ENCODE measurements at regions not wholly inside any gene's neighbourhood (a gene's known extent, or its start where the extent isn't known, plus 50 kb on each side); places are given as distances from the start of the nearest gene placed in this dataset.
A peak's percentile ranks its signal among the peaks of the same experiment; 100 is the strongest.

DNA sequence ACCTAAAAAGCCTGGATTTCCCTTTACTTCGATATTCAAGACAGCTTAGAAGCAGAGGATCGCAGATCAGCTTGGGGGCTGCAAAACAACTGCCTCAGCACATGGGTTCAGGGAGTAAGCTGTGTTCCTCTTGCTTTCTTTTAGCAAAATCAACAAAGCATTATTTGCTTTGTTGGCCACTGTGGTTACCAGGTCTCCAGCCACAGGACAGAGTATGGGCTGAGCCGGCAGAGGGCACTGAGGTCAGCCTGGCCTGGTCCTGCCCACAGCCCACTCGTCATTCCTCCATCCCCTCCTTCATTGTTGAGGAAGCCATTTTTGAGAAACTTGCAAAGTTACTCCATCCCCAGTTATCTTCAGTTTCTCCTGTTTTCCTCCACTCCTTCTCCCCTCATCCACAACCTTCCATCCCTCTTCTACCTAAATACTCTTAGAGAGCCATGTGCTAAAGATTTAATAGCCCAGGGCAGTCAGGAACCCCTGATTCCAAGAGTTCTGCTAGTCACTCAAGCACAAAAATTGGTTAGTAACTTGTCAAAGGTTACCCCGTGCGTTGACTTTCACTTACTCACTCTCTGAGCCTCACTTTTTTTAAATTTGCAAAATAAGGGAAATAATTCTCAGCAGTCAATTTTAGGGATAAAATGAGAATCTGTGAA is 60.0 kb upstream of the HES1 start:
- WGBS (ENCODE audit: insufficient coverage), result 63% methylated on average over 4 of the region's 6 CpGs
- Histone ChIP-seq H3K4me3 (ENCODE audit: low read depth, low read length) (no peak overlapping the region), H3K4me1 (ENCODE audit: control insufficient read depth, insufficient read depth, low read length) (peaks cover 30% of the 10 kb centered on the region), H3K9me3 (ENCODE audit: control insufficient read depth, insufficient read depth, low read length) (no peaks in the 10 kb centered on the region), H3K27me3 (ENCODE audit: control insufficient read depth, insufficient read depth, low read length) (peaks cover 17% of the 10 kb centered on the region), H3K27ac (ENCODE audit: low read depth, low read length) (no peak overlapping the region), H3K36me3 (ENCODE audit: control insufficient read depth, insufficient read depth, low read length) (no peaks in the 10 kb centered on the region)
- no peak for DNase-seq (ENCODE audit: low read depth in 4 of 6, low spot score in 6 of 6)

DNA sequence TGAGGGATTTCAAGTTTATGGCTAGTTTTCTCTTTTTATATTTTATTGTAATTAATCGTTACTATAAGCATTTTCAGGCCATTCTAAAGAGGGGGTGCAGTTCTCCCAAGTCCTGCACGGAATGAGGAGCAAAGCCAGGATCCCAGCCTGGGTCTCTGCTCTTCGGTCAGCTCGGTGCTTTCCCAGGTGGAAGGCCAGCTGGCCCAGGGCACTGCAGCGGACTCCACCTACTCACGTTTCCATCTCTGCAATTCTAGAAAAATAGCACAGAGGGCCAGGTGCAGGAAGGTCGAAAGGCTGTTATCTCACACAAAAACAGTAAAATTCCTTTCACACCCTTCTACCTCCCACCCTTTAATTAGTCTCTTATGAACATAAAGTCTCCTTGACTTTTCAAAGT is 59.5 kb upstream of the HES1 start:
- DNase-seq (ENCODE audit: low read depth in 4 of 6, low spot score in 6 of 6), result no peak
- H3K4me3 ChIP-seq (ENCODE audit: low read depth, low read length), result no peak overlapping the region
- H3K27me3 ChIP-seq (ENCODE audit: control insufficient read depth, insufficient read depth, low read length), result peaks cover 17% of the 10 kb centered on the region
- H3K36me3 ChIP-seq (ENCODE audit: control insufficient read depth, insufficient read depth, low read length), result no peaks in the 10 kb centered on the region
- H3K27ac ChIP-seq (ENCODE audit: low read depth, low read length), result no peak overlapping the region
- 95% methylated on average over 3 of the region's 7 CpGs for WGBS (ENCODE audit: insufficient coverage)
- peaks cover 28% of the 10 kb centered on the region for H3K4me1 ChIP-seq (ENCODE audit: control insufficient read depth, insufficient read depth, low read length)
- H3K9me3 ChIP-seq (ENCODE audit: control insufficient read depth, insufficient read depth, low read length), result no peaks in the 10 kb centered on the region

DNA sequence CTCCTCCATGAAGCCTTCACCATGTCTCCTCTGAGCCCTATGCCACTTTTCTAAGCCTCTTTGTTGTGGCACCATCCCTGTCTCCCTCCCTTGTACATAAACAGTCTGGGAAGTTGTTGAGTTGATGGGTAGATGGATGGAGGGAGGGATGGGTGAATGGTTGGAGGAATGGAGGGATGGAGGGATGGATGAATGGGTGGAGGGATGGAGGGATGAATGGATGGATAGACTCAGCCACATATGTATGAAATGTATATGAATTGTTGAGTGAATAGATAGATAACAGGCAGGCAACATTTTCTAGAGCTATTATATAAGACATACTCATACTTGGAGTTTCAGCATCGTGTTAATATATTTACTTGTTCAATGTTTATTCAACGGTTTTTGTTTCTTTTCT is 58.3 kb upstream of the HES1 start:
- no peak overlapping the region for H3K4me3 ChIP-seq (ENCODE audit: low read depth, low read length)
- no peak for DNase-seq (ENCODE audit: low read depth in 4 of 6, low spot score in 6 of 6)
- H3K27ac ChIP-seq (ENCODE audit: low read depth, low read length), result no peak overlapping the region
- peaks cover 25% of the 10 kb centered on the region for H3K4me1 ChIP-seq (ENCODE audit: control insufficient read depth, insufficient read depth, low read length)
- H3K27me3 ChIP-seq (ENCODE audit: control insufficient read depth, insufficient read depth, low read length), result peaks cover 11% of the 10 kb centered on the region
- no peaks in the 10 kb centered on the region for H3K36me3 ChIP-seq (ENCODE audit: control insufficient read depth, insufficient read depth, low read length)
- WGBS (ENCODE audit: insufficient coverage), result no CpG with 5 or more reads among the region's 2 CpGs
- H3K9me3 ChIP-seq (ENCODE audit: control insufficient read depth, insufficient read depth, low read length), result no peaks in the 10 kb centered on the region

DNA sequence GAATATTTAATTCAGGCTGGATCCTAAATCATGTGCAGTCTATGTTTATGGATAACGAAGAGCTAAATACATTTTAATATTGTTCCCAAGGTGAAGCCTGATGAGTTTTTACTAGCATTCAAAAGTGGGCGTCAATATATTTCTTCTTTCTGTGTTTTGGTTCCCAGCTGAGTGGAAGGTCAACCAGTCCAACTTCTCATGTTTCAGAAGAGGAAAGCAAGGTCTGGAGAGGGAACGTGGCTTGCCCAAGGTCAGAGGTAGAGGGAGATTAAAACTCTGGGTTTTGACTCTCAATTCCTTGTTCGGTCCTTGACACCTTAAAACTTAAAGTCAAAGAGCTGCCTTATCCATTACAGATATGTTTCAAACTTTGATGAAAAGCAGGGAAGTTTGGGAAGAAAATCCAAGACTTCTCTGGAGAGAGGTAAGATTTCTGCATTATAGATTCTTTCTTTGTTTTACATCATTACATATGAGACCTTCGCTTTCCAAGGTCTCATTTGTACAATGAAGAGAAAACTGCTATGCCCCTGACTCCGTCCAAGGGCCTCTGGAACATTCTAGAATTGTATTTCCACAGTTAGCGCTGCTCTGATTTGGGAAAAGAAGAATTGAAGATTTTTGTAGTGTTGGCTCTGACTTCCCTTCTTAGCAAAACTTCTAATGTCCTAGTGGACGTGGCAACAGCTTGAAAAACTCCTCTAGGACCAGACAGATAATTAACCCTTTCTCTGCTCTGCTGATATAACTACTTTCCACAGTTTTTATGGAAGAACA is 57.7 kb upstream of the HES1 start:
- 58% methylated on average over 2 of the region's 8 CpGs for WGBS (ENCODE audit: insufficient coverage)
- Histone ChIP-seq H3K27me3 (ENCODE audit: control insufficient read depth, insufficient read depth, low read length) (peaks cover 15% of the 10 kb centered on the region), H3K4me3 (ENCODE audit: low read depth, low read length) (no peak overlapping the region), H3K9me3 (ENCODE audit: control insufficient read depth, insufficient read depth, low read length) (no peaks in the 10 kb centered on the region), H3K27ac (ENCODE audit: low read depth, low read length) (no peak overlapping the region), H3K36me3 (ENCODE audit: control insufficient read depth, insufficient read depth, low read length) (no peaks in the 10 kb centered on the region), H3K4me1 (ENCODE audit: control insufficient read depth, insufficient read depth, low read length) (peaks cover 31% of the 10 kb centered on the region)
- DNase-seq (ENCODE audit: low read depth in 4 of 6, low spot score in 6 of 6), result no peak

DNA sequence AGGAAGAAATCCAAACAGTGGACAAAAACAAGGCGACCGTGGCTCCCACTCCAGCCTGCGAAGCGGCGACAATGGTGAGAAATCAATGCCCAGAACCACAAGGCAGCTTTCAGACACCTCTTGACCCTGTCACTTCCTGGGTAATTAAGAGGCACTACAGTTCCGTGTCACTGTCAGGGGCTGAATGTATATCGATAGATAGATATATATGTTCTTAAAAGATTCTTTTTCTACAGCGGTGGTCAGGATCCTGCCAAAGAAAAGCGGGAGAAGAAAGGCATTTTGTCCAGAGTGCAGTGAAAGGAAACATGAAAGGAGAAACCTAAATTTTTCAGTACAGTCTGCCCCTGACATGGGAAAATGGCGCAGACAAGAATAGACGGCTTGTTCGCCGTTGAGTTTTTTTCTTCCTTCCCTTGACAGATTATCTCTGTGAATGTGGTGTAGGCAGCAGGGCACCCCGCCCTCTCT is 56.2 kb upstream of the HES1 start:
- Histone ChIP-seq H3K27ac (ENCODE audit: low read depth, low read length) (no peak overlapping the region), H3K36me3 (ENCODE audit: control insufficient read depth, insufficient read depth, low read length) (no peaks in the 10 kb centered on the region), H3K9me3 (ENCODE audit: control insufficient read depth, insufficient read depth, low read length) (no peaks in the 10 kb centered on the region), H3K27me3 (ENCODE audit: control insufficient read depth, insufficient read depth, low read length) (peaks cover 20% of the 10 kb centered on the region), H3K4me1 (ENCODE audit: control insufficient read depth, insufficient read depth, low read length) (peaks cover 37% of the 10 kb centered on the region), H3K4me3 (ENCODE audit: low read depth, low read length) (no peak overlapping the region)
- DNase-seq (ENCODE audit: low read depth in 4 of 6, low spot score in 6 of 6), result peak in 1 of 6 donors; percentile 83
- WGBS (ENCODE audit: insufficient coverage), result 42% methylated on average over 6 of the region's 14 CpGs

DNA sequence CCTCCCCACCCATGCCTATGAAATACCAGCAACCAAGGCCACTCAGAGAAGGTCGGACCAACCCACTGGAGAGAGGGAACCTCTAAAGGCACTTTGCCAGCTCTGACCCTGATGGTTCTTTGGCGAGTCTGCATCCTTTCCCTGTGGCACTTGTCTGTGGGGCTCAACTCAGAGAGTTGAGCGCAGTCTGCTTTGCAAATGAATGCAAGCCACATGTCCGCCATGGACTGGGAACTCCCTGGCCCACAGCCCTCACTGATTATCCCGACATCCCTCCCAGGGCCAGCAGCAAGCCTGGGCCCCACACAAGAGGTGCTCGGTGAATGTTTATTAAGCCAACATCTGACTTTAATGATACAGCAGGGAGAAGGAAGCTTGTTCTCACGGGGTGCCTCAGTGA is 55.5 kb upstream of the HES1 start:
- Histone ChIP-seq H3K27ac (ENCODE audit: low read depth, low read length) (no peak overlapping the region), H3K4me1 (ENCODE audit: control insufficient read depth, insufficient read depth, low read length) (peaks cover 37% of the 10 kb centered on the region), H3K4me3 (ENCODE audit: low read depth, low read length) (no peak overlapping the region), H3K36me3 (ENCODE audit: control insufficient read depth, insufficient read depth, low read length) (no peaks in the 10 kb centered on the region), H3K27me3 (ENCODE audit: control insufficient read depth, insufficient read depth, low read length) (peaks cover 23% of the 10 kb centered on the region), H3K9me3 (ENCODE audit: control insufficient read depth, insufficient read depth, low read length) (no peaks in the 10 kb centered on the region)
- WGBS (ENCODE audit: insufficient coverage), result 29% methylated on average over 4 of the region's 7 CpGs
- DNase-seq (ENCODE audit: low read depth in 4 of 6, low spot score in 6 of 6), result peak in 2 of 6 donors; percentile 62 to 72

DNA sequence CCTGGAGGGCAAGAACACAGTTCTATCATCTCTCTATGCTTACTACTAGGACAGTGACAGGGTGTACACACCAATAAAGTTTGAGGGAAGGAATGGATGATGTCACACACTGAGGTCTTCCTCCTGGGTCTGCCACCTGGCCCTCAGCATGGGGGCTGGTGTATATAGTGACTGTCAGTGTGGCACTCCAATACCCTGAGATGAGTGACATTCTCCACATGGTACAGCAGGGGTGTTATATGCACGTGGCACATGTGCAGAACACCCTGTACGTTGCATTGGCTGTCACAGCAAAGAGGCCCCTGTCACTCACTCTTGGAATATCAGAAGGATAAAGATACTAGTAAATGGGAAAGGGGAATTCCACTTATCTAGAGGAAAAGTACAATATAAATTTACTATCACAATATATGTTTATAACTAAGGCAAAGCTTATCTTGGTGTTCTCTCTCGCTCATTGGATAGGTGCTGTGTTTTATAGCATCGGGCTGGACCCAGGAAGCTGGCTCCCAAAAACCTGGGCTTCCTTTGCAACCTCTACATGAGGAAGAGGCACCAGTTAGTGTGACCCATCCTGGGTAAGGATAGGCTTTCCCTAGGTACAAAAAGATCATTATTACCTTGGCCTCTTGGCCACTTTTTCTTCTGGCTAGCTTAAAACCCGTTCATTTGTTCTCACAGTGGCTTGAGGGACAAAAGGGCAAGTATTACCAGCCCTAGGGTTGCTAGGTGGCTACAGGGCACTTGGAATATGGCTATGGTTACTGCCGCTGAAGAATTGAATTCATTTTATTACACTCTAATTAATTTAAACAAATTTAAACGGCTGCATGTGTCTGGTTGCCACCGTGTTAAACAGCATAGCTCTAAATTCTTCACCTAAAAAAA is 54.8 kb upstream of the HES1 start:
- no peaks in the 10 kb centered on the region for H3K36me3 ChIP-seq (ENCODE audit: control insufficient read depth, insufficient read depth, low read length)
- H3K4me3 ChIP-seq (ENCODE audit: low read depth, low read length), result no peak overlapping the region
- H3K27me3 ChIP-seq (ENCODE audit: control insufficient read depth, insufficient read depth, low read length), result peaks cover 24% of the 10 kb centered on the region
- 79% methylated on average over 3 of the region's 8 CpGs for WGBS (ENCODE audit: insufficient coverage)
- H3K4me1 ChIP-seq (ENCODE audit: control insufficient read depth, insufficient read depth, low read length), result peaks cover 36% of the 10 kb centered on the region
- no peak overlapping the region for H3K27ac ChIP-seq (ENCODE audit: low read depth, low read length)
- peak in 1 of 6 donors; percentile 45 for DNase-seq (ENCODE audit: low read depth in 4 of 6, low spot score in 6 of 6)
- H3K9me3 ChIP-seq (ENCODE audit: control insufficient read depth, insufficient read depth, low read length), result no peaks in the 10 kb centered on the region

DNA sequence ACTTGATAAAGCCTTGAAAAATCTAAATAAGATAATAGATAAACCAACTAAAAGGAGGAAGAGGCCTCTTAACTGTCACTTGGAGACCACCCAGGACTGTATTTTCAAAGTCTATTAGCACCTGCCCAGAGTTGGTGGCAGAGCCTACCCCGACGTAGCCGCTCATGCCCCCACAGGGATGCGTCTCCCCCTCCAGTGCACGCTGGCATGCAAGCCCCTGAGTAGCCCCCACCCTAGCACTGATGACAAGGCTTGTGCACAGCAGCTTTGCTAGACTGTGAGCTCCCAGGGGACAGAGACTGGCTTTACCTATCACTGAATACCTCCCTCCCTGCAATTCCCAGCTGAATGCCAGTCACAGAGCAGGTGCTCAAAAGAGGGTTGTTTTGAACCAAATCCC is 54.1 kb upstream of the HES1 start:
- H3K27ac ChIP-seq (ENCODE audit: low read depth, low read length), result no peak overlapping the region
- 83% methylated on average over 5 of the region's 5 CpGs for WGBS (ENCODE audit: insufficient coverage)
- H3K4me3 ChIP-seq (ENCODE audit: low read depth, low read length), result no peak overlapping the region
- peaks cover 42% of the 10 kb centered on the region for H3K4me1 ChIP-seq (ENCODE audit: control insufficient read depth, insufficient read depth, low read length)
- DNase-seq (ENCODE audit: low read depth in 4 of 6, low spot score in 6 of 6), result no peak
- no peaks in the 10 kb centered on the region for H3K9me3 ChIP-seq (ENCODE audit: control insufficient read depth, insufficient read depth, low read length)
- H3K27me3 ChIP-seq (ENCODE audit: control insufficient read depth, insufficient read depth, low read length), result peaks cover 24% of the 10 kb centered on the region
- no peaks in the 10 kb centered on the region for H3K36me3 ChIP-seq (ENCODE audit: control insufficient read depth, insufficient read depth, low read length)

DNA sequence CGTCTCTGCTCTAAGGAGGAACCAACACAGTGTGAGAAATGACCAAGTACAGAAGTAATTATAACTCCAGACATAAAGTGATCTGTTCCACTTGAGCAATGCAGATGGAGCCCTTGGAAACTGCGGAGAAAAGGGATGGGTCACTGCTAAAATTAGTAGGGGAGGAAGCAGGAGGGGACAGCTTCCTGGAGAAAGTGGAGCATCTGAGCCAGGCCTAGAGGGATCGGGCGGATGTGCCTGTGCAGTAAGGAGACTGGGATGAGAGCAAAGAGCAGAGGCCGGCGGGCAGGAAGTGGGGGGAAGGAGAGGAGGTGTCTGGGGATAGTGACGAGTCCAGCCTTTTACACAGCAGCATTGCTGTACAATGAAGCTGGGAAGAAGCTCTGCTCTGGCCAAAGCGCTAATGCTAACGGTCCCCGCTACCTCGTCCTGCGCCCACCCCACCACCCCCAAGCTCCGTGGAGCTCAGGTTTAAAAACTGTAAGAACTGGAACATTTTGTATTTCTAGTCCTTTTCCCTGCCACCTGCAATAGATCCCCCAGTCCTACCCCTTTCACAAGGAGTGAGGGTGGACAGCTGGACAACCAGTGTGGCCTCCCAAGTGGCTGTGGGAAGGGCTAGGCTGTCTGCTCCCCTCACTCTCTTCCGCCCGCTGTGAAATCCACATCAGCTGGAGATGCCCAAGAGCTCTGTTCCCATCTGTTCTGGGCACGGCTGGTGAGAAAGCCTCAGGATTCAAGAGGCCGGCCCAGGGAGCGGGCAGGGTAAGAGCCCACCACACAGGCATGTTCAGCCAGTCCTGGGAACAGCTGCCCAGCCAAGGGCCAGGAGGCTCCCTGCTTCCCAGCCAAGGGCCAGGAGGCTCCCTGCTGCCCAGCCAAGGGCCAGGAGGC is 53.0 kb upstream of the HES1 start:
- 66% methylated on average over 12 of the region's 18 CpGs for WGBS (ENCODE audit: insufficient coverage)
- Histone ChIP-seq H3K4me1 (ENCODE audit: control insufficient read depth, insufficient read depth, low read length) (peaks cover 45% of the 10 kb centered on the region), H3K27me3 (ENCODE audit: control insufficient read depth, insufficient read depth, low read length) (peaks cover 28% of the 10 kb centered on the region), H3K9me3 (ENCODE audit: control insufficient read depth, insufficient read depth, low read length) (no peaks in the 10 kb centered on the region), H3K36me3 (ENCODE audit: control insufficient read depth, insufficient read depth, low read length) (no peaks in the 10 kb centered on the region), H3K4me3 (ENCODE audit: low read depth, low read length) (no peak overlapping the region), H3K27ac (ENCODE audit: low read depth, low read length) (no peak overlapping the region)
- peak in 1 of 6 donors; percentile 51 for DNase-seq (ENCODE audit: low read depth in 4 of 6, low spot score in 6 of 6)
